ENCODE measurements at regions not wholly inside any gene's neighbourhood (a gene's known extent, or its start where the extent isn't known, plus 50 kb on each side); places are given as distances from the start of the nearest gene placed in this dataset.
"Not testable (repeated sequence)": the region's sequence is repeated elsewhere in the genome, so short reads cannot be mapped to it uniquely, and the experiment has no call there.

- DNase-seq (ENCODE audit: low read depth) = no peak
These were observed 67.2 kb downstream of the BUB3 start for GRCh38 chr10:123221418-123221817.

DNA sequence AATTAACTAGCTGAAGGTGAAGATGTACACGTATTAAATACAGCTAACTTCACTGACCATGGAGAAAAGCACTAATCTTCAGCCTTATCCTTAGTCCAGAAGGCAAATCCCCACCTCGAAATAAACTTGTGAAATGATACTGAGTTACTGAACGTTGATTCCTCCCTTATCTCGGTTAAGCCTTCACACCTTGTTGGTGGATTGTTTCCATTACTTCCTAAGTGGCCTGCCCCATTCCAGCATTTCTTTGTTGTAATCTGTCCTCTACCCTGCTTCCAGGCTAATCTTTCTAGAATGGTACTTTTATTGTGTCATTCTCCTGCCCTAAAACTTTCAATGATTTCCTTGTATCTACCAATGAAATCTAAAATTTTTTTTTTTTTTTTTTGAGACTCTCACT, 68.6 kb downstream of the BUB3 start:
- no peak for DNase-seq (ENCODE audit: low read depth)

GRCh38 chr10:123227706-123228105, 73.5 kb downstream of the BUB3 start:
- no peak for DNase-seq (ENCODE audit: low read depth)

- no peak for DNase-seq (ENCODE audit: low read depth)
These were observed 75.9 kb downstream of the BUB3 start for GRCh38 chr10:123229927-123230630.

GRCh38 chr10:123232879-123233278, 78.7 kb downstream of the BUB3 start:
- not testable (repeated sequence) for DNase-seq (ENCODE audit: low read depth)

DNA sequence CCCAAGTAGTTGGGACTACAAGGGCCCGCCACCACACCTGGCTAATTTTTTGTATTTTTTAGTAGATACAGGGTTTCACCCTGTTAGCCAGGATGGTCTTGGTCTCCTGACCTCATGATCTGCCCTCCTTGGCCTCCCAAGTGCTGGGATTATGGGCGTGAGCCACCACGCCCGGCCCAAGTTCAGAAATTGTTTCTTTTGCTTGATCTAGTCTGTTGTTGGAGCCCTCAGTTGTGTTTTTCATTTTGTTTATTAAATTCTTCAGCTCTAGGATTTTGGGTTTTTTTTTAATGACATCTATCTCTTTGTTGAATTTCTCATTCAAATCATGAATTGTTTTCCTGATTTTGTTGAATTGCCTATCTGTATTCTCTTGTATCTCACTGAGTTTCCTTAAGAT, 80.8 kb downstream of the BUB3 start:
- not testable (repeated sequence) for DNase-seq (ENCODE audit: low read depth)

- no peak for DNase-seq (ENCODE audit: low read depth)
These were observed 81.9 kb downstream of the BUB3 start for GRCh38 chr10:123236126-123236525.

DNA sequence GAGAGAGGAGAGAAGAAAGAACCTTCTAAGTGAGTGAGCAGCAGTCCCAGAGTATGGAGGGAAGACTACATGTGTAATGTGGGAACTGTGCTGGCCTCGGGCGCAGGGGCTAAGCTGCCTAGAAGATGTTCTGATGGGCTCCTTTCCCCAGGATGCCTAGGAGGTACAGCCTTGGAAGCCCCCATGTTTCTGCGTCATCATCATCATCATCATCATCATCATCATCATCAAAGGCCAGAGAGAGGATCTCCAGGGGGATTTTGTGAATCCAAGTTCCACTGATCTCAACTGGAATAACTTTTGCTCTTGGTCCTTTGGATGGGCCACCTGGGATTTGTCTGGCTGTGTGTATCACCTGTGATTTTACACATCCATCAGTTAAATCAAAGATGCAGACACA, 86.0 kb downstream of the BUB3 start:
- no peak for DNase-seq (ENCODE audit: low read depth)

DNA sequence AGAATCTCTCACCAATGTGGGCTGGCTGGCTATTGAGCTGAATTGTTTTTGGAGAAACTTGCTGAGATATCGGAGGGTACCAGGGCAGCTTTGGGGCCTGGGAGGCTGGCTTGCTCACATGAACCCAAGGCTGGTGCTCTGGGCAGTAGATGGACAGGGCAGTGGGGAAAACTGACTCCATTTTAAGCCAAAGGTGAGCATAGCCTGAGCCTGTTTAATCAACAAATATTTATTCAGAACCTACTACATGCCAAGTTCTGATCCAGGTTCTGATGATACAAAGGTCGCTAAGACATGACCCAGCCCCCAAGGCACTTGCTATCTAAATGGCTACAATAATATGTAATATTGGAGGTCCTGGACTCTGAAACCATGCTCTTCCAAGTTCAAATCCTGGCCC, 86.6 kb downstream of the BUB3 start:
- no peak for DNase-seq (ENCODE audit: low read depth)

DNA sequence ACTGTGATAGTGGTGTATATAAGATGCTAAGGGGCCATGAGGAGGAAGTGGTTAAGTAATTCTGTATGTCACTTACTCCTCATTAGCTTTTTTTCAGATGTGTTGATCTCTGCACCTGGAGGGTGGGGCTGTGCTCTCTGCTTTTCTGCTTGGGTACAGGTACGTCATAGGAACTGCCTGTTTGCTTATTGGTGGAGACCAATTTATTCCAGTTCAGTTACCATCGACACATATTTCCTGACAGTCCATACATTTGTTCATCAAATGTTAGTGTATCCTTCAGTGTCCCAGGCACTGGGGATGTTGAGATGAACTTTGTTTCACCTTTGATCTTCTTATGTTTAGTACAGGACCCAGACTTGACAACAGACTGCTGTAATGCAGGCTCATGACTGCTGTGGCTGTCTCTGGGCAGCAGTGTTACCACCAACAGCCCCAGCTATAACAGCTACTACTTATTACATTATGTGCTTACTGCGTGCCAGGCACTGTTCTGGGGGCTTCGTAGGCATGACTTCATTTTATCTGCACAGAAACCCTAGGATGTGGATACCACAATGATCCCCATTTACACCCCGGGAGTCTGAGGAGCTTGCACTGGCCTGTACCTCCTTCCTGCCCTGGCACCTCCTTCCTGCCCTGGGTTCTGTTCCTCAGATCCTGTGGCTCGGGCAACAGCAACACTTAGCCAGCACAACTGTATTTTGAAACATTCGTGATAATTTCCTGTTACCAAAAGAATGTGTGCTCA, 87.4 kb downstream of the BUB3 start:
- no peak for DNase-seq (ENCODE audit: low read depth)

DNA sequence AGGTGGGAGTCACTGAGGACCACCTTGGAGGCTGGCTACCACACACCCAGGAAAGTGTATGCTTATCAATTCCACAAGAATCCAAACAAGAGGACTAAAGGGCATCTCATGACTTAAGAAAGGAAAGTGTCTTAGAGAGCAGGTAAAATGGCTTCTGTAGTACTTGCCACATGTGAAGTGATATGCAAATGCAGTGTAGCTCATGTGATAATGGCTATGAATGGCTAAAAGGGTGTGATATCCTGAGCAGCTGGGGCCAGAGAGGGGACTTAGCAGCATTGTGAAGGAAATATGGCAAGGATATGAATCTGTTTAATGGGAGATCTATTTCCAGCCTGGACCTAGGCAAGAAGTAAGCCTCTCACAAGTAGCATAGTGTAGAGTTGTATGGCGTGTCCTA, 90.5 kb downstream of the BUB3 start:
- DNase-seq (ENCODE audit: low read depth) = no peak

DNA sequence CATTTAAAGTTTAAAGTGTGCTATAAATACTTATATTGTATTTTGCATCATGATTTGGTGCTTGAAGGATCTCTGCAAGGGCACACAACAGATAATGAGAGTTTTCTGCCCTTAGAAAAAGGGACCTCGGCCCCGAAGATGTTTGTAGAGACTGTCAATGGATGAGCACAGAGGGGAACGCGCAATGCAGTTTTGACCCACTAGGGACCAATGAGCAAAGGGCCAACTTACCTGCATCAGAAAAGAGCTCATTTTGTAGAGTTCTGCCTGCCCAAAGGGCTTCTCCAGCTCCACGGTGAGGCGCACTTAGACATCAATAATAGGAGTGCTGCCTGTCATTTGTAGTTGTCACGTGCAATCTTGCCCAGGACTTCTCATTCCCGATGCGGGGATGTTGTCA, 91.1 kb downstream of the BUB3 start:
- no peak for DNase-seq (ENCODE audit: low read depth)

DNA sequence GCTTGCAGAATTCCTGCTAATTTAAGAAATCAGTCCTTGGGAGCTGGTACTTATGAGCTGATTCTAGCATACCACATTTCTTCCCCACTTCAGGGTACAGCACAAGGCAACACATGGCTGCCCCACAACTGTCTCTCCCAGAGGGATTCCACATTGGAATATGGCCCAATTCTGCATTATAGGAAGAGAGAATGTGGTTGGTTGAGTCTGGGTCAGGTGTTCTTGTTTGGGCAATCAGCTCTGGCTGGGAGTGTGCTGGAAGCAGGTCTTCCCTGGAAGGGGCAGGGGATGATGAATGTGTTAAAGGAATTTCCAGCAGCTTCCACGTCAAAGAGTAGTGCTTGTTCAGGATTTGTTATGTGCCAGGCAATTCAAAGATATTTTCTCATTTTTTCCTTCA, 95.7 kb downstream of the BUB3 start:
- no peak for DNase-seq (ENCODE audit: low read depth)

DNA sequence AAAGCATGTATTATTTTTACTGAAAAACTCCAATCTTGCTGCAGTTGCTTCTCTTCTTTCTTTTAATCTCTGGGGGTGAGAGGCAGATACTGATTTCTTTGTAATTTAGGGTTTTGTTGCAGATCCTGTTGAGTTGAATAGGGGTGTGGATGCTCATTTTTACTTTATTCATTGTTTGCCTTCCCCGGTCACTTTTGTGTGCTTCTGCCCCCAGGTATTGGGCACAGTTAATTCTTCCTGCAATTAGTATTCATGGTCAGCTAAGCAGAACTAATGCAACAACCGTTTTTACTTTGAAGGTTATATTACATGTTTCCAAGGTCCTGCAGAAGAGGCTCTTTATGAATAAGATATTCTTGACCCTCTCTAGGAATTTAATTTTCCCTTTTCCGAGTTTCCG, 96.4 kb downstream of the BUB3 start:
- DNase-seq (ENCODE audit: low read depth) = no peak

DNA sequence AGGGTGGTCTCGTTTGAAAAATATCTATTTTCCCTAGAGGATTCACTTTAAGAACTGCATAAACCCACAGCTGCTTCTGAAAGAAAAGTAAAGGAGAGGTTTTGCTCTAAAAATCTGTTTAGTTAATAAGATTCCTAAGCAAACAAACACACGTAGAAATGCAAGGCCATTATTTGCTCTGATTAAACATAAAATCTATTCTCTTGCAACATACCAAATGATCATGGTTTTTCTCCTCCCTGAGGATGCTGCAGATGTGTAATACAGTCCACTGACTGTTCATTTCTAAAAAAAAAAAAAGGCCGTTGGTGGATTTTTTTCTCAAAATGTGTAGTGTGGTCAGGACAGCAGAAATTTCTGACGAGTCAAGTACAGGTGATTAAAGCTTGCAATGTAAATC, 98.6 kb downstream of the BUB3 start:
- no peak for DNase-seq (ENCODE audit: low read depth)

- DNase-seq (ENCODE audit: low read depth) = not testable (repeated sequence)
These were observed 100.1 kb downstream of the BUB3 start for GRCh38 chr10:123254343-123254742.

GRCh38 chr10:123257904-123258456, 103.8 kb downstream of the BUB3 start:
- DNase-seq (ENCODE audit: low read depth) = no peak

DNA sequence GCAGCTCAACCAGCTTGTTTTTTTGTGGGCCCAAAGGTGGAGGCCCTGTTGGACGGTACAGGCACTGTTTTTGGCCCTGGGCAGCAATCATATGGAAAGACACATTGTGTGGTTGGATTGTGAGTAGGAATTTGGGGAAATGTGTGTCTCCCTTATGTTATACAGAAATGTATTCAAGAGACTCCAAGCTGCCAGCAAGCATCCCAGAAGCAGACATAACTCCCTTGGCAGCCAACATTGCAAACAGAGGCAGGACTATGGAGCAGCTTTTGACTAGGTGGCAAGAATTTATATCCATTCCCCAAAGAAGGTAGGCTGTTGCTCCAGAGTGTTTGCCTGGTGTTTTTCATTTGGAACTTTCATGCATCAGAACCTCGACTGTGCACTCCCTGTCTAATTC, 104.9 kb downstream of the BUB3 start:
- no peak for DNase-seq (ENCODE audit: low read depth)

- DNase-seq (ENCODE audit: low read depth) = no peak
These were observed 105.6 kb downstream of the BUB3 start for GRCh38 chr10:123259791-123260190.

DNA sequence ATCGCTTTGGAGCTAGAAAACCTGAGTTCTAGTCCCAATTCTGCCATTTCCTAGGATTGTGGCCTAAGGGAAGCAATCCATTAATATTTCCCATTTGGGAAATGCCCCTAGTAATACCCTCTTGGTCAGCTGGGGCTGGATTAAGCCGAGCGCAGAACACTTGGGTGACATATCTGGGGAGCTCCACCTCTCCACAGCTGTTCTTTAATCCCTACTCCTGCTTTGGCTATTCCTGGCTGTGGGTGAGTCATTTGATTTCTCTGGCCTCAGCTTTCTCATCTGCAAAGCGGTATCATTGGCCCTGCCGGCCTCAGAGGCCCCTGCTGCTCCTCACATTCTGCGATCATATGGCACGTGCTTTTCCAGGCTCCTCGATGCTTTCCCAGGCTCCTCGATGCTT, 108.3 kb downstream of the BUB3 start:
- no peak for DNase-seq (ENCODE audit: low read depth)

GRCh38 chr10:123266971-123267370, 112.8 kb downstream of the BUB3 start:
- no peak for DNase-seq (ENCODE audit: low read depth)

DNA sequence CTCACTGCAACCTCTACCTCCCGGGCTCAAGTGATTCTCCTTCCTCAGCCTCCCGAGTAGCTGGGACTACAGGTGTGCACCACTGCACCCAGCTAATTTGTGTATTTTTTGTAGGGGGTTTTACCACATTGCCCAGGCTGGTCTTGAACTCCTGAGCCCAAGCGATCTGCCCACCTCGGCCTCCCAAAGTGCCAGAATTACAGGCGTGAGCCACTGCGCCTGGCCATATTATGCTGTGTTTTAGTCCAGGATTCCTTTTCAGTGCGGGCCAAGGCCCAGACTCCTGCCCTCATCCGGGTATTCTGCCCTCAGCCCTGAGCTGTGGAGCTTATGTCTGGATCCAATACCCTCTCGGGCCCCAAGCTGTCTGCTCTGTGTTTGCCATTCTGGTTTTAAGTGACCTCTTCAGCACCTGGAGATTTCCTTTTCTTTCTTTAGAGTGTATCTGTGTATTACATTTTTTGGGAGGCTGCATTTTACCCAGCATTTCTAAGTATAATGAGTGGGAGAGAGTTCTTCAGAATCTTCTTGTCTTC, 114.9 kb downstream of the BUB3 start:
- no peak for DNase-seq (ENCODE audit: low read depth)

- DNase-seq (ENCODE audit: low read depth) = no peak
These were observed 115.5 kb downstream of the BUB3 start for GRCh38 chr10:123269675-123270074.

Data from fibroblast of gingiva (primary cell).